HepG2 (cell line): ENCODE measurements at regions not wholly inside any gene's neighbourhood (a gene's known extent, or its start where the extent isn't known, plus 50 kb on each side); places are given as distances from the start of the nearest gene placed in this dataset.

ENCODE experiments used
- ATAC-seq: fragments of 200-7000 bp; cut with Tn5 transposase; 3 replicates; pipeline ENCODE4 v1.9.1; 2020; ENCODE audit warnings: mild to moderate bottlenecking, moderate library complexity
- BruUV-seq: library from RNA; stranded (reverse); fragments of 400-500 nt; replicated peaks from 2 replicates; lab custom pipeline; 2021; lab: Mats Ljungman, UMichigan
- CTCF ChIA-PET: fragments of 300-600 bp; formaldehyde crosslinking; extraction: SDS; loops from one replicate; lab custom pipeline; 2021; ENCODE audit warnings: low total read pairs, inconsistent platforms, low intra/inter-chr PET ratio; lab: Yijun Ruan, JAX
- POLR2A ChIA-PET: fragments of 350-600 bp; sonication (Branson Sonifier 250); formaldehyde crosslinking; loops from one replicate; lab custom pipeline; 2020; ENCODE audit warnings: antibody characterized with exemption, inconsistent platforms; lab: Yijun Ruan, JAX
- DNase-seq: peaks from one replicate; pipeline ENCODE4 v3.0.0-alpha.2; 2015; ENCODE audit warnings: low spot score
- FAIRE-seq: peaks from 3 replicates; lab custom pipeline; 2011; peaks lifted over from hg19 to GRCh38; lab: Jason Lieb, UNC
- H2AFZ ChIP-seq: one replicate; pipeline ENCODE4 v1.6.1; 2011; ENCODE audit warnings: low read length, inconsistent platforms
- H3K27ac ChIP-seq: fragments of 300-600 bp; 3 replicates; pipeline ENCODE4 v1.8.0; 2011; ENCODE audit warnings: mixed run types, mild to moderate bottlenecking, mixed read lengths, low read length, inconsistent platforms; ENCODE audit not compliant: insufficient read depth; ENCODE audit errors: extremely low read length
- H3K27me3 ChIP-seq, 2 experiments: fragments of 200-600 bp in 1 of 2; 2 replicates in 1 of 2; 3 replicates in 1 of 2; pipeline versions ENCODE4 v1.6.0 to v1.8.0; 2011; ENCODE audit warnings: low read length in 2 of 2, mild to moderate bottlenecking in 2 of 2, moderate library complexity in 2 of 2, inconsistent platforms in 1 of 2; ENCODE audit not compliant: insufficient read depth in 2 of 2, control insufficient read depth in 1 of 2
- H3K36me3 ChIP-seq, 2 experiments: fragments of 200-600 bp in 1 of 2; replicated peaks in 1 of 2; 2 replicates in 1 of 2; 3 replicates in 1 of 2; pipeline versions ENCODE4 v1.5.1 to v1.8.0; 2011; ENCODE audit warnings: low read length in 2 of 2, inconsistent platforms in 1 of 2; ENCODE audit not compliant: insufficient read depth in 2 of 2, control insufficient read depth in 1 of 2
- H3K4me1 ChIP-seq: 2 replicates; pipeline ENCODE4 v1.5.1; 2012; ENCODE audit warnings: low read length, inconsistent platforms; ENCODE audit not compliant: insufficient read depth
- H3K4me2 ChIP-seq: 2 replicates; pipeline ENCODE4 v1.6.0; 2011; ENCODE audit warnings: low read depth, low read length, inconsistent platforms
- H3K4me3 ChIP-seq, 3 experiments: fragments of 200-600 bp in 1 of 3; sonication (generic), shearing (Covaris generic) in 1 of 3; replicated peaks in 1 of 3; 2 replicates each; pipeline ENCODE4 v1.5.1; 2011 to 2016; ENCODE audit warnings: low read length in 3 of 3, inconsistent platforms in 2 of 3, low read depth in 2 of 3, mild to moderate bottlenecking in 2 of 3, control low read depth in 1 of 3, mixed read lengths in 1 of 3; ENCODE audit not compliant: insufficient read depth in 1 of 3
- H3K79me2 ChIP-seq: one replicate; pipeline ENCODE4 v1.6.1; 2011; ENCODE audit warnings: low read length, inconsistent platforms; ENCODE audit not compliant: insufficient read depth
- H3K9ac ChIP-seq: 2 replicates; pipeline ENCODE4 v1.6.0; 2011; ENCODE audit warnings: mild to moderate bottlenecking, low read depth, low read length, inconsistent platforms; ENCODE audit not compliant: insufficient read depth
- H3K9me3 ChIP-seq: 2 replicates; pipeline ENCODE4 v1.5.1; 2012; ENCODE audit warnings: mild to moderate bottlenecking, low read length
- H4K20me1 ChIP-seq: 2 replicates; pipeline ENCODE4 v1.6.0; 2011; ENCODE audit warnings: inconsistent platforms, mild to moderate bottlenecking, low read length, moderate library complexity; ENCODE audit not compliant: insufficient read depth
- CCDC6 ChIP-seq: sonication (generic); formaldehyde crosslinking; IDR thresholded peaks from 2 replicates; pipeline ENCODE4 v1.8.1; 2022; ENCODE audit warnings: mild to moderate bottlenecking, missing genetic modification reagents, moderate library complexity
- MBD4 ChIP-seq: IDR thresholded peaks from 2 replicates; pipeline ENCODE4 v1.6.1; 2012; ENCODE audit warnings: low read length, inconsistent platforms, borderline replicate concordance
- MTERF4 ChIP-seq: sonication (generic); formaldehyde crosslinking; IDR thresholded peaks from 2 replicates; pipeline ENCODE4 v1.8.0; 2023; ENCODE audit warnings: mild to moderate bottlenecking, missing genetic modification reagents
- SIN3A ChIP-seq: IDR thresholded peaks from 2 replicates; pipeline ENCODE4 v1.6.1; 2011; ENCODE audit warnings: low read depth, mild to moderate bottlenecking, control low read depth, low read length, borderline replicate concordance
- THYN1 ChIP-seq: sonication (generic); formaldehyde crosslinking; IDR thresholded peaks from 2 replicates; pipeline ENCODE4 v1.8.1; 2023; ENCODE audit warnings: low read depth, mild to moderate bottlenecking, moderate library complexity, missing genetic modification reagents, borderline replicate concordance
- USF2 ChIP-seq, 2 experiments: sonication (generic) in 1 of 2; formaldehyde crosslinking in 1 of 2; IDR thresholded peaks; 2 replicates each; pipeline versions ENCODE4 v1.5.1 to v1.6.1; 2011 to 2020; ENCODE audit warnings: borderline replicate concordance in 1 of 2, low read depth in 1 of 2, low read length in 1 of 2, mild to moderate bottlenecking in 1 of 2, missing genetic modification reagents in 1 of 2, moderate library complexity in 1 of 2
- ZNF468 ChIP-seq: sonication (generic); formaldehyde crosslinking; IDR thresholded peaks from 2 replicates; pipeline ENCODE4 v1.8.0; 2022; ENCODE audit warnings: mild to moderate bottlenecking, moderate library complexity, missing genetic modification reagents
- WGBS: methylation state at CpG from one replicate; pipeline ENCODE4 v1.1.6; 2017; ENCODE audit warnings: low lambda C conversion rate; 5-methylcytosine and 5-hydroxymethylcytosine counted together
- in situ Hi-C: cut with HindIII; loops from 2 replicates; pipeline ENCODE4 v1.10.0; 2017; ENCODE audit warnings: low pct_unique_long_range_greater_than_20kb; ENCODE audit not compliant: extremely low pct_ligation_motif_present
- intact Hi-C: fragments of 100-400 bp; cut with micrococcal nuclease; formaldehyde crosslinking; loops from one replicate; pipeline ENCODE4 v1.10.0; 2022; ENCODE audit not compliant: unreplicated experiment

- BruUV-seq = no TSS peak
- no peak for DNase-seq
- Histone ChIP-seq H3K27me3 (no peaks in the 10 kb centered on the region), H3K27ac (no peak overlapping the region), H3K4me1 (peaks cover 24% of the 10 kb centered on the region), H3K79me2 (no peaks in the 10 kb centered on the region), H3K9ac (no peak overlapping the region), H3K36me3 (no peaks in the 10 kb centered on the region), H3K9me3 (peaks cover 6% of the 10 kb centered on the region), H2AFZ (no peak overlapping the region), H3K4me2 (no peak overlapping the region), H3K4me3 (no peak overlapping the region), H4K20me1 (no peaks in the 10 kb centered on the region)
- FAIRE-seq = no peak
- POLR2A ChIA-PET = interaction anchor here (4.2 kb wide), 1 partner anchor 69 kb away, joined by 72 read pairs; no protein-coding TSS in a partner anchor
- CTCF ChIA-PET = no interaction called here
- in situ Hi-C loops (no loop called here), intact Hi-C loops (no loop called here)
- WGBS = 85% methylated on average over 2 of the region's 2 CpGs
- ATAC-seq = no peak
- TF ChIP-seq CCDC6 = no peak
Observed at GRCh38 chr3:148531836-148532235, 165.9 kb upstream of the AGTR1 start.

GRCh38 chr3:148532326-148532725 lies 165.4 kb upstream of the AGTR1 start:
- intact Hi-C loops (no loop called here), in situ Hi-C loops (no loop called here)
- ATAC-seq (no peak), FAIRE-seq (no peak), DNase-seq (no peak)
- Histone ChIP-seq H3K36me3 (no peaks in the 10 kb centered on the region), H3K4me1 (peaks cover 24% of the 10 kb centered on the region), H3K79me2 (no peaks in the 10 kb centered on the region), H3K4me2 (no peak overlapping the region), H3K27me3 (no peaks in the 10 kb centered on the region), H3K9me3 (peaks cover 4% of the 10 kb centered on the region), H3K27ac (no peak overlapping the region), H3K9ac (no peak overlapping the region), H2AFZ (no peak overlapping the region), H4K20me1 (no peaks in the 10 kb centered on the region), H3K4me3 (no peak overlapping the region)
- BruUV-seq = no TSS peak
- POLR2A ChIA-PET = interaction anchor here (4.2 kb wide), 1 partner anchor 69 kb away, joined by 72 read pairs; no protein-coding TSS in a partner anchor
- no peak for TF ChIP-seq USF2 (IDR thresholded peaks at IDR 0.05; ENCODE audit: low read depth, low read length)
- no peak for TF ChIP-seq USF2 (CRISPR knock-in tag; IDR thresholded peaks at IDR 0.05; ENCODE audit: borderline replicate concordance)
- no peak for TF ChIP-seq SIN3A
- TF ChIP-seq MBD4 = no peak
- no peak for TF ChIP-seq ZNF468
- TF ChIP-seq CCDC6 = no peak
- no peak for TF ChIP-seq MTERF4 (CRISPR knock-in tag)
- no peak for TF ChIP-seq THYN1
- CTCF ChIA-PET = no interaction called here
- WGBS = 90% methylated on average over 2 of the region's 2 CpGs
